HL-60 (cell line): ENCODE measurements at regions not wholly inside any gene's neighbourhood (a gene's known extent, or its start where the extent isn't known, plus 50 kb on each side); places are given as distances from the start of the nearest gene placed in this dataset.

Experiments used
- CTCF ChIP-seq: IDR thresholded peaks from one replicate; pipeline ENCODE4 v1.5.1; 2011; ENCODE audit warnings: low read length, control low read depth, inconsistent platforms; ENCODE audit not compliant: insufficient read depth
- POLR2AphosphoS5 ChIP-seq: IDR thresholded peaks from 2 replicates; pipeline ENCODE4 v1.6.1; 2012; ENCODE audit warnings: low read depth
- REST ChIP-seq: IDR thresholded peaks from 2 replicates; pipeline ENCODE4 v1.6.1; 2012; ENCODE audit warnings: low read depth; ENCODE audit not compliant: insufficient replicate concordance
- SPI1 ChIP-seq: IDR thresholded peaks from 2 replicates; pipeline ENCODE4 v1.6.1; 2012; ENCODE audit warnings: low read depth, mild to moderate bottlenecking, borderline replicate concordance

- TF ChIP-seq CTCF: no peak
- no peak for TF ChIP-seq REST
- no peak for TF ChIP-seq POLR2AphosphoS5
- no peak for TF ChIP-seq SPI1
Observed at GRCh38 chr11:105367129-105367528, 227.6 kb upstream of the CARD18 start.
